Ovary (tissue), 7 donors: ENCODE measurements at regions not wholly inside any gene's neighbourhood (a gene's known extent, or its start where the extent isn't known, plus 50 kb on each side); places are given as distances from the start of the nearest gene placed in this dataset.
"Not testable (repeated sequence)": the region's sequence is repeated elsewhere in the genome, so short reads cannot be mapped to it uniquely, and the experiment has no call there.

Experiments
- DNase-seq, 5 donors: peaks; one replicate each; pipeline ENCODE4 v3.0.0-alpha.2; 2019 to 2020
- H3K27ac ChIP-seq, 2 donors: fragments of 200-600 bp; one replicate each; pipeline versions ENCODE4 v1.5.1 to v1.8.0; 2019 to 2022
- H3K27me3 ChIP-seq: fragments of 200-600 bp; one replicate; pipeline ENCODE4 v1.8.0; 2022
- H3K36me3 ChIP-seq: fragments of 200-600 bp; sonication (generic); one replicate; pipeline ENCODE4 v1.5.1; 2019
- H3K4me1 ChIP-seq: one replicate; pipeline ENCODE4 v1.8.1; 2013; ENCODE audit warnings: mild to moderate bottlenecking, moderate library complexity; ENCODE audit not compliant: insufficient read depth
- H3K4me3 ChIP-seq: fragments of 200-600 bp; sonication (generic); one replicate; pipeline ENCODE4 v1.5.1; 2017
- H3K9me3 ChIP-seq, 2 donors: fragments of 200-600 bp in 1 of 2; sonication (generic) in 1 of 2; one replicate each; pipeline versions ENCODE4 v1.5.1 to v1.8.1; 2013 to 2019; ENCODE audit warnings: mild to moderate bottlenecking in 1 of 2, moderate library complexity in 1 of 2
- EP300 ChIP-seq: sonication (generic); formaldehyde crosslinking; IDR thresholded peaks from one replicate; pipeline ENCODE4 v1.6.1; 2017; ENCODE audit warnings: antibody characterized with exemption
- POLR2A ChIP-seq: fragments of 450-650 bp; IDR thresholded peaks from one replicate; pipeline ENCODE4 v1.6.1; 2017; ENCODE audit warnings: antibody characterized with exemption, mild to moderate bottlenecking, moderate library complexity
- WGBS, 3 donors: extraction: QIAGEN DNeasy Blood & Tissue Kit in 1 of 3; methylation state at CpG; one replicate each; pipeline versions ENCODE4 v1.1.5 to v1.1.7; 2013 to 2017; 5-methylcytosine and 5-hydroxymethylcytosine counted together
- intact Hi-C, 4 donors: fragments of 100-400 bp; cut with DNase I; formaldehyde crosslinking; loops; one replicate each; pipeline versions ENCODE4 v1.11.0 to v1.15.1; 2022 to 2023
- TF ChIP-seq, protein P1 (sequence below), 3 donors: fragments of 450-650 bp in 2 of 3; fragments of 200-600 bp in 1 of 3; IDR thresholded peaks; one replicate each; pipeline versions ENCODE4 v1.5.1 to v1.8.0; 2016 to 2022; ENCODE audit warnings: antibody characterized with exemption in 3 of 3, mild to moderate bottlenecking in 1 of 3
- donor health status: DM: no; HTN: no; CAD: no; lungs with moderate emphysema.
- donor health status: DM: no; HTN: no; CAD: no.
- donor health status: Bipolar disorder and iron deficiency.
- donor health status: DM: no; HTN: no; CAD: no.
- donor health status: DM: yes; HTN: yes; CAD: no.

DNA sequence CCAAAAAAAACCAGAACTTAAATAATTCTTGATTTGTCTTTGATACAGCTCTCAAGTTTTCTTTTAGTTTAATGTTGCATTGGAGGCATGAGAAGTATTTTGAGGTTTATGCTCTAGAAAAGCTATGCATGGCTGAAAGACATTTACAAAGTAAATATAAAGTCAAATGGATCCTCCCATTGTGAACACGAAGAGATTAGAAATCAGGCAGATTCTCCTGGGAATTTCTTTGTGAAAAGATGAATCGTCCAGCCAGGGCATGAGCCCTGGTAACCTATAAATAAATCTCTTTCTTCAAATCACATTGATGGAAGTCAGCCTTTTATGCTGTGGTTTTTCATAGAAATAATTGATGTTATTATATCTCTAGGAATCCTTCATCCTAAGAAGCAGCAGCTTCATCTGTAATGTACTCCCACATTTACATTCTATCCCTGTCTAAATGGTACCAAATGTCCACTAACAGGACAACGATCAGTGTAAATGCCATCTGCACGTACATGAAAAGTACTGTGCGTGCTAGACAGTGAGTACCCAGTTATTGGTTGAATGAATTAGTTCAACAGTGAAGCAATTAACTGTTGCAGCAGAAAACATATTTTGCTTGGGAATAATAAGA is 143.6 kb downstream of the ALDH8A1 start:
- WGBS, 3 donors: 45 to 63% (median 63%) methylated on average over 5 of the region's 5 CpGs
- intact Hi-C loops: loop anchor here in 1 of 4 donors (10.0 kb wide), 1 partner anchor 471 kb away; no protein-coding TSS in a partner anchor
- Histone ChIP-seq H3K27ac (no peak overlapping the region), H3K36me3 (no peaks in the 10 kb centered on the region), H3K9me3 (no peaks in the 10 kb centered on the region), H3K4me3 (no peak overlapping the region), H3K4me1 (no peaks in the 10 kb centered on the region), H3K27me3 (no peaks in the 10 kb centered on the region)
- no peak for DNase-seq
- TF ChIP-seq EP300 (no peak), POLR2A (no peak)
- TF ChIP-seq, protein P1, sequence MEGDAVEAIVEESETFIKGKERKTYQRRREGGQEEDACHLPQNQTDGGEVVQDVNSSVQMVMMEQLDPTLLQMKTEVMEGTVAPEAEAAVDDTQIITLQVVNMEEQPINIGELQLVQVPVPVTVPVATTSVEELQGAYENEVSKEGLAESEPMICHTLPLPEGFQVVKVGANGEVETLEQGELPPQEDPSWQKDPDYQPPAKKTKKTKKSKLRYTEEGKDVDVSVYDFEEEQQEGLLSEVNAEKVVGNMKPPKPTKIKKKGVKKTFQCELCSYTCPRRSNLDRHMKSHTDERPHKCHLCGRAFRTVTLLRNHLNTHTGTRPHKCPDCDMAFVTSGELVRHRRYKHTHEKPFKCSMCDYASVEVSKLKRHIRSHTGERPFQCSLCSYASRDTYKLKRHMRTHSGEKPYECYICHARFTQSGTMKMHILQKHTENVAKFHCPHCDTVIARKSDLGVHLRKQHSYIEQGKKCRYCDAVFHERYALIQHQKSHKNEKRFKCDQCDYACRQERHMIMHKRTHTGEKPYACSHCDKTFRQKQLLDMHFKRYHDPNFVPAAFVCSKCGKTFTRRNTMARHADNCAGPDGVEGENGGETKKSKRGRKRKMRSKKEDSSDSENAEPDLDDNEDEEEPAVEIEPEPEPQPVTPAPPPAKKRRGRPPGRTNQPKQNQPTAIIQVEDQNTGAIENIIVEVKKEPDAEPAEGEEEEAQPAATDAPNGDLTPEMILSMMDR (IDR thresholded peaks at IDR 0.05): no peak

GRCh38 chr6:134805168-134805567 is 144.7 kb downstream of the ALDH8A1 start:
- intact Hi-C loops: loop anchor here in 1 of 4 donors (10.0 kb wide), 1 partner anchor 470 kb away; no protein-coding TSS in a partner anchor
- 63 to 70% (median 67%) methylated on average over 6 of the region's 6 CpGs for WGBS, 3 donors
- no peaks in the 10 kb centered on the region for H3K27me3 ChIP-seq
- DNase-seq: no peak
- H3K4me1 ChIP-seq: peaks cover 3% of the 10 kb centered on the region
- TF ChIP-seq POLR2A: no peak
- TF ChIP-seq, protein P1 (IDR thresholded peaks at IDR 0.05): no peak
- no peak for TF ChIP-seq EP300
- no peak overlapping the region for H3K4me3 ChIP-seq
- H3K9me3 ChIP-seq: no peaks in the 10 kb centered on the region
- H3K36me3 ChIP-seq: no peaks in the 10 kb centered on the region
- H3K27ac ChIP-seq: no peak overlapping the region

GRCh38 chr6:134804311-134804710 is 145.6 kb downstream of the ALDH8A1 start:
- not testable (repeated sequence) for DNase-seq, H3K4me3 ChIP-seq, H3K27me3 ChIP-seq, H3K27ac ChIP-seq, H3K36me3 ChIP-seq, H3K9me3 ChIP-seq, H3K4me1 ChIP-seq
- WGBS, 3 donors: 95 to 96% (median 95%) methylated on average over 10 of the region's 10 CpGs
- intact Hi-C loops: loop anchor here in 1 of 4 donors (10.0 kb wide), 1 partner anchor 470 kb away; no protein-coding TSS in a partner anchor

GRCh38 chr6:134802426-134803058 is 147.4 kb downstream of the ALDH8A1 start:
- H3K36me3 ChIP-seq: no peaks in the 10 kb centered on the region
- no peaks in the 10 kb centered on the region for H3K27me3 ChIP-seq
- peaks cover 3% of the 10 kb centered on the region for H3K4me1 ChIP-seq
- no peak for TF ChIP-seq EP300
- no peak for TF ChIP-seq POLR2A
- TF ChIP-seq, protein P1 (IDR thresholded peaks at IDR 0.05): no peak
- no peak overlapping the region for H3K27ac ChIP-seq
- no peaks in the 10 kb centered on the region for H3K9me3 ChIP-seq
- intact Hi-C loops: loop anchor here in 1 of 4 donors (10.0 kb wide), 1 partner anchor 468 kb away; no protein-coding TSS in a partner anchor
- H3K4me3 ChIP-seq: no peak overlapping the region
- 78% methylated on average over 5 of the region's 5 CpGs for WGBS, 3 donors
- no peak for DNase-seq
